Hematopoietic multipotent progenitor cell treated with erythropoietin and hydrocortisone succinate and interleukin-3 and kit ligand, for 4 days (in vitro differentiated cells): ENCODE measurements at regions not wholly inside any gene's neighbourhood (a gene's known extent, or its start where the extent isn't known, plus 50 kb on each side); places are given as distances from the start of the nearest gene placed in this dataset.
A peak's percentile ranks its signal among the peaks of the same experiment; 100 is the strongest.

ENCODE experiments used
- DNase-seq: peaks from one replicate; pipeline ENCODE4 v3.0.0-alpha.2; 2015

GRCh38 chr3:30341079-30341478, 265.3 kb upstream of the TGFBR2 start:
- no peak for DNase-seq

GRCh38 chr3:30341851-30342250, 264.6 kb upstream of the TGFBR2 start:
- DNase-seq = no peak

- no peak for DNase-seq
Observed at GRCh38 chr3:30342318-30343060, 263.9 kb upstream of the TGFBR2 start.

- no peak for DNase-seq
Observed at GRCh38 chr3:30343067-30343831, 263.2 kb upstream of the TGFBR2 start.

- peak; percentile 13 for DNase-seq
Observed at GRCh38 chr3:30343861-30344260, 262.5 kb upstream of the TGFBR2 start.

- DNase-seq = no peak
Observed at GRCh38 chr3:30344288-30344687, 262.1 kb upstream of the TGFBR2 start.

- DNase-seq = no peak
Observed at GRCh38 chr3:30346933-30347320, 259.5 kb upstream of the TGFBR2 start.

- peak; percentile 43 for DNase-seq
Observed at GRCh38 chr3:30347679-30348216, 258.7 kb upstream of the TGFBR2 start.

- DNase-seq = no peak
Observed at GRCh38 chr3:30349507-30349906, 256.9 kb upstream of the TGFBR2 start.

GRCh38 chr3:30350011-30350410, 256.4 kb upstream of the TGFBR2 start:
- no peak for DNase-seq

GRCh38 chr3:30350901-30351300, 255.5 kb upstream of the TGFBR2 start:
- no peak for DNase-seq

GRCh38 chr3:30352410-30353318, 253.7 kb upstream of the TGFBR2 start:
- DNase-seq = no peak

- peak; percentile 46 for DNase-seq
Observed at GRCh38 chr3:30353711-30354467, 252.5 kb upstream of the TGFBR2 start.

GRCh38 chr3:30354513-30354912, 251.9 kb upstream of the TGFBR2 start:
- DNase-seq = no peak

- no peak for DNase-seq
Observed at GRCh38 chr3:30354972-30355371, 251.4 kb upstream of the TGFBR2 start.

- DNase-seq = peak; percentile 27
Observed at GRCh38 chr3:30355622-30356021, 250.8 kb upstream of the TGFBR2 start.

GRCh38 chr3:30356866-30357753, 249.3 kb upstream of the TGFBR2 start:
- no peak for DNase-seq

GRCh38 chr3:30357897-30358296, 248.5 kb upstream of the TGFBR2 start:
- no peak for DNase-seq

- no peak for DNase-seq
Observed at GRCh38 chr3:30358871-30359270, 247.5 kb upstream of the TGFBR2 start.

GRCh38 chr3:30368978-30369377, 237.4 kb upstream of the TGFBR2 start:
- DNase-seq = no peak

- no peak for DNase-seq
Observed at GRCh38 chr3:30370681-30371271, 235.6 kb upstream of the TGFBR2 start.
